Keratinocyte (primary cell): ENCODE measurements at regions not wholly inside any gene's neighbourhood (a gene's known extent, or its start where the extent isn't known, plus 50 kb on each side); places are given as distances from the start of the nearest gene placed in this dataset.

Source experiments
- DNase-seq: peaks from one replicate; pipeline ENCODE4 v3.0.0-alpha.2; 2011; ENCODE audit warnings: low read depth, missing footprints, low spot score
- FAIRE-seq: peaks from 2 replicates; lab custom pipeline; 2011; peaks lifted over from hg19 to GRCh38; lab: Jason Lieb, UNC
- H2AFZ ChIP-seq: 2 replicates; pipeline ENCODE4 v1.6.0; 2012; ENCODE audit warnings: low read length, control low read depth, inconsistent platforms; ENCODE audit not compliant: control insufficient read depth
- H3K27ac ChIP-seq: 2 replicates; pipeline ENCODE4 v1.5.1; 2011; ENCODE audit warnings: low read length; ENCODE audit not compliant: control insufficient read depth, insufficient read depth
- H3K27me3 ChIP-seq: 3 replicates; pipeline ENCODE4 v1.6.0; 2011; ENCODE audit warnings: low read length; ENCODE audit not compliant: control insufficient read depth, insufficient read depth; ENCODE audit errors: extremely low read depth
- H3K36me3 ChIP-seq, 2 experiments: 2 replicates in 1 of 2; 3 replicates in 1 of 2; pipeline ENCODE4 v1.5.1; 2011; ENCODE audit warnings: low read length in 2 of 2, mild to moderate bottlenecking in 1 of 2; ENCODE audit not compliant: control insufficient read depth in 2 of 2, insufficient read depth in 2 of 2; ENCODE audit errors: extremely low read depth in 1 of 2
- H3K4me1 ChIP-seq: 3 replicates; pipeline ENCODE4 v1.5.1; 2011; ENCODE audit warnings: low read length; ENCODE audit not compliant: control insufficient read depth, insufficient read depth; ENCODE audit errors: extremely low read depth
- H3K4me2 ChIP-seq: 3 replicates; pipeline ENCODE4 v1.6.0; 2011; ENCODE audit warnings: low read depth, low read length; ENCODE audit not compliant: control insufficient read depth, insufficient read depth; ENCODE audit errors: extremely low read depth
- H3K4me3 ChIP-seq, 3 experiments: fragments of 200-600 bp in 1 of 3; sonication (generic) in 1 of 3; 2 replicates in 2 of 3; 3 replicates in 1 of 3; pipeline ENCODE4 v1.5.1; 2011 to 2016; ENCODE audit warnings: low read length in 3 of 3, mild to moderate bottlenecking in 3 of 3, control low read depth in 2 of 3, inconsistent platforms in 1 of 3, low read depth in 1 of 3, mixed read lengths in 1 of 3, mixed run types in 1 of 3, moderate library complexity in 1 of 3; ENCODE audit not compliant: control insufficient read depth in 2 of 3, insufficient read depth in 2 of 3; ENCODE audit errors: extremely low read depth in 1 of 3
- H3K79me2 ChIP-seq: 2 replicates; pipeline ENCODE4 v1.6.0; 2012; ENCODE audit warnings: low read length; ENCODE audit not compliant: control insufficient read depth, insufficient read depth
- H3K9ac ChIP-seq: 3 replicates; pipeline ENCODE4 v1.6.0; 2011; ENCODE audit warnings: low read length; ENCODE audit not compliant: control insufficient read depth, insufficient read depth; ENCODE audit errors: extremely low read depth
- H3K9me1 ChIP-seq: 3 replicates; pipeline ENCODE4 v1.6.0; 2011; ENCODE audit warnings: low read length; ENCODE audit not compliant: control insufficient read depth, insufficient read depth; ENCODE audit errors: extremely low read depth
- H3K9me3 ChIP-seq: 2 replicates; pipeline ENCODE4 v1.5.1; 2012; ENCODE audit warnings: low read depth, low read length; ENCODE audit not compliant: control insufficient read depth
- H4K20me1 ChIP-seq: 3 replicates; pipeline ENCODE4 v1.6.0; 2011; ENCODE audit warnings: low read length; ENCODE audit not compliant: control insufficient read depth, insufficient read depth; ENCODE audit errors: extremely low read depth
- CTCF ChIP-seq, 3 experiments: IDR thresholded peaks in 1 of 3; conservative IDR thresholded peaks in 1 of 3; optimal IDR thresholded peaks in 1 of 3; 2 replicates in 2 of 3; 3 replicates in 1 of 3; pipeline versions ENCODE3 to v1.5.1; 2011; ENCODE audit warnings: low read length in 3 of 3, mild to moderate bottlenecking in 3 of 3, moderate library complexity in 2 of 3, control low read depth in 1 of 3, inconsistent platforms in 1 of 3; ENCODE audit not compliant: insufficient read depth in 2 of 3; ENCODE audit errors: extremely low read depth in 1 of 3
- EZH2 ChIP-seq: IDR thresholded peaks from one replicate; pipeline ENCODE4 v1.6.1; 2012; ENCODE audit warnings: inconsistent platforms, mild to moderate bottlenecking, low read length, moderate library complexity
- dilution Hi-C: fragments of 300-500 bp; cut with MboI; formaldehyde crosslinking; loops from one replicate; pipeline ENCODE4 v1.7.0; 2020; ENCODE audit warnings: low sequenced_read_pairs; ENCODE audit not compliant: extremely low pct_ligation_motif_present

DNA sequence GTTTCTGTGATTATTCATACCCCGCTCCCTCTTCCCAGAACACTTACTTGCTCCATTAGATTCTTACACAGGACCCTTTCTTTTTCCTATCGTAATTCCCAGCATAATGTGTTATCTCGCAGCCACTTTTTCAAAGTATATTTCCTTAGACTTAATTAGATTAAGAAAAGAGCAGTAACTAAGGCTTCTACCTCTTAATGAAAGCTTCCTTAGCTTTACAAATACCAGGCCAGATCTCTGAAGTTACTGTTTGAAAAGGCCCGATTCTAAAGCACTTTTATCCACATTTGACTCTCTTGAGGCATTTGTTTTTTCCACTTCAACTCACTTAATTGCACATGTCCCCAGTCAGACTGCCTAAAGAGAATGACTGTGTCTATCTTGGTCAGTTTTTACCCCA lies 1264.3 kb upstream of the ADGRL2 start:
- no peaks in the 10 kb centered on the region for H3K4me1 ChIP-seq
- no peaks in the 10 kb centered on the region for H3K9me3 ChIP-seq
- H3K4me2 ChIP-seq = no peak overlapping the region
- dilution Hi-C loops = no loop called here
- H3K4me3 ChIP-seq = no peak overlapping the region
- no peaks in the 10 kb centered on the region for H4K20me1 ChIP-seq
- no peak overlapping the region for H2AFZ ChIP-seq
- H3K27ac ChIP-seq = no peak overlapping the region
- H3K79me2 ChIP-seq = no peaks in the 10 kb centered on the region
- no peaks in the 10 kb centered on the region for H3K36me3 ChIP-seq
- no peak overlapping the region for H3K9ac ChIP-seq
- TF ChIP-seq EZH2 (no peak), CTCF (optimal IDR thresholded peaks at IDR 0.05 in 1 of 3, IDR thresholded peaks at IDR 0.05 in 1 of 3, conservative IDR thresholded peaks at IDR 0.05 in 1 of 3; ENCODE audit: extremely low read depth in 1 of 3, insufficient read depth in 2 of 3, low read length in 3 of 3) (no peak)
- DNase-seq (no peak), FAIRE-seq (no peak)
- no peaks in the 10 kb centered on the region for H3K9me1 ChIP-seq
- H3K27me3 ChIP-seq = no peaks in the 10 kb centered on the region

GRCh38 chr1:80535466-80535865 lies 1265.3 kb upstream of the ADGRL2 start:
- Histone ChIP-seq H2AFZ (no peak overlapping the region), H3K4me2 (no peak overlapping the region), H3K36me3 (no peaks in the 10 kb centered on the region), H3K4me1 (no peaks in the 10 kb centered on the region), H3K9me1 (no peaks in the 10 kb centered on the region), H3K27ac (no peak overlapping the region), H3K27me3 (no peaks in the 10 kb centered on the region), H4K20me1 (no peaks in the 10 kb centered on the region), H3K9me3 (no peaks in the 10 kb centered on the region), H3K79me2 (no peaks in the 10 kb centered on the region), H3K9ac (no peak overlapping the region), H3K4me3 (no peak overlapping the region)
- dilution Hi-C loops = no loop called here
- DNase-seq (no peak), FAIRE-seq (no peak)
- TF ChIP-seq EZH2 (no peak), CTCF (optimal IDR thresholded peaks at IDR 0.05 in 1 of 3, IDR thresholded peaks at IDR 0.05 in 1 of 3, conservative IDR thresholded peaks at IDR 0.05 in 1 of 3; ENCODE audit: extremely low read depth in 1 of 3, insufficient read depth in 2 of 3, low read length in 3 of 3) (no peak)
